OCI-LY7 (cell line): ENCODE measurements at regions not wholly inside any gene's neighbourhood (a gene's known extent, or its start where the extent isn't known, plus 50 kb on each side); places are given as distances from the start of the nearest gene placed in this dataset.

Experiments
- BruUV-seq: library from RNA; stranded (reverse); fragments of 400-500 nt; replicated peaks from 2 replicates; lab custom pipeline; 2021; lab: Mats Ljungman, UMichigan
- CTCF ChIA-PET: fragments of 300-600 bp; sonication (Branson Sonifier 250); formaldehyde crosslinking; loops from one replicate; lab custom pipeline; 2022; ENCODE audit warnings: antibody characterized with exemption; ENCODE audit not compliant: unreplicated experiment; lab: Charles Lee
- POLR2A ChIA-PET: fragments of 300-600 bp; sonication (Branson Sonifier 250); formaldehyde crosslinking; loops from one replicate; lab custom pipeline; 2022; ENCODE audit warnings: antibody characterized with exemption; lab: Charles Lee
- DNase-seq: peaks from one replicate; pipeline ENCODE4 v3.0.0-alpha.2; 2015; ENCODE audit warnings: low spot score
- H2AFZ ChIP-seq: fragments of 200-600 bp; sonication (generic), shearing (Covaris generic); 2 replicates; pipeline ENCODE4 v1.6.1; 2014; ENCODE audit warnings: mild to moderate bottlenecking, antibody characterized with exemption, low read length, moderate library complexity
- H3K27ac ChIP-seq: fragments of 200-600 bp; sonication (generic); 2 replicates; pipeline ENCODE4 v1.5.1; 2014; ENCODE audit warnings: mixed run types, low read depth, mild to moderate bottlenecking, moderate library complexity, low read length, inconsistent platforms; ENCODE audit not compliant: poor library complexity, severe bottlenecking
- H3K36me3 ChIP-seq: fragments of 200-600 bp; sonication (generic); 2 replicates; pipeline ENCODE4 v1.6.1; 2014; ENCODE audit warnings: mild to moderate bottlenecking, antibody characterized with exemption, low read length, moderate library complexity, mixed read lengths; ENCODE audit not compliant: insufficient read depth
- H3K4me1 ChIP-seq: fragments of 200-600 bp; sonication (generic); 2 replicates; pipeline ENCODE4 v1.5.1; 2014; ENCODE audit warnings: mild to moderate bottlenecking, low read length; ENCODE audit not compliant: insufficient read depth, poor library complexity, severe bottlenecking
- H3K4me2 ChIP-seq: fragments of 200-600 bp; sonication (generic); 2 replicates; pipeline ENCODE4 v1.6.1; 2014; ENCODE audit warnings: mild to moderate bottlenecking, low read length
- H3K4me3 ChIP-seq: fragments of 200-600 bp; sonication (generic); 2 replicates; pipeline ENCODE4 v1.5.1; 2014; ENCODE audit warnings: mild to moderate bottlenecking, low read depth, low read length; ENCODE audit not compliant: poor library complexity, severe bottlenecking
- H3K79me2 ChIP-seq: fragments of 200-600 bp; sonication (generic); 2 replicates; pipeline ENCODE4 v1.6.1; 2016; ENCODE audit warnings: low read depth, mild to moderate bottlenecking, low read length, moderate library complexity, mixed read lengths; ENCODE audit not compliant: insufficient read depth
- H3K9me2 ChIP-seq: fragments of 200-600 bp; sonication (generic); 2 replicates; pipeline ENCODE4 v1.6.1; 2016; ENCODE audit warnings: mild to moderate bottlenecking, low read length, mixed read lengths; ENCODE audit not compliant: insufficient read depth
- H3K9me3 ChIP-seq: fragments of 200-600 bp; sonication (generic); 2 replicates; pipeline ENCODE4 v1.6.1; 2014; ENCODE audit warnings: mild to moderate bottlenecking, mixed run types, low read length, mixed read lengths
- H4K20me1 ChIP-seq: fragments of 200-600 bp; sonication (generic); 2 replicates; pipeline ENCODE4 v1.6.1; 2014; ENCODE audit warnings: mild to moderate bottlenecking, antibody characterized with exemption, low read length, moderate library complexity, mixed read lengths; ENCODE audit not compliant: insufficient read depth
- EZH2phosphoT487 ChIP-seq: fragments of 200-600 bp; sonication (generic); IDR thresholded peaks from 2 replicates; pipeline ENCODE4 v1.6.1; 2018; ENCODE audit warnings: low read depth, borderline replicate concordance, mild to moderate bottlenecking, mixed run types, antibody characterized with exemption, low read length, moderate library complexity, mixed read lengths
- intact Hi-C: fragments of 100-400 bp; cut with micrococcal nuclease; formaldehyde crosslinking; loops from one replicate; pipeline ENCODE4 v1.10.0; 2022; ENCODE audit not compliant: unreplicated experiment
- TF ChIP-seq, protein P1 (sequence below): fragments of 200-600 bp; sonication (generic); conservative IDR thresholded peaks from 2 replicates; pipeline ENCODE4 v1.5.1; 2014; ENCODE audit warnings: mild to moderate bottlenecking, antibody characterized with exemption, low read length, moderate library complexity, mixed read lengths

- ChIA-PET POLR2A (interaction anchor here (0.5 kb wide), 1 partner anchor 193 kb away, joined by 6 read pairs; no protein-coding TSS in a partner anchor), CTCF (no interaction called here)
- H4K20me1 ChIP-seq: no peaks in the 10 kb centered on the region
- no peak overlapping the region for H3K4me3 ChIP-seq
- H3K27ac ChIP-seq: no peak overlapping the region
- H3K4me1 ChIP-seq: no peaks in the 10 kb centered on the region
- H3K4me2 ChIP-seq: no peak overlapping the region
- intact Hi-C loops: no loop called here
- H3K36me3 ChIP-seq: no peaks in the 10 kb centered on the region
- TF ChIP-seq, protein P1, sequence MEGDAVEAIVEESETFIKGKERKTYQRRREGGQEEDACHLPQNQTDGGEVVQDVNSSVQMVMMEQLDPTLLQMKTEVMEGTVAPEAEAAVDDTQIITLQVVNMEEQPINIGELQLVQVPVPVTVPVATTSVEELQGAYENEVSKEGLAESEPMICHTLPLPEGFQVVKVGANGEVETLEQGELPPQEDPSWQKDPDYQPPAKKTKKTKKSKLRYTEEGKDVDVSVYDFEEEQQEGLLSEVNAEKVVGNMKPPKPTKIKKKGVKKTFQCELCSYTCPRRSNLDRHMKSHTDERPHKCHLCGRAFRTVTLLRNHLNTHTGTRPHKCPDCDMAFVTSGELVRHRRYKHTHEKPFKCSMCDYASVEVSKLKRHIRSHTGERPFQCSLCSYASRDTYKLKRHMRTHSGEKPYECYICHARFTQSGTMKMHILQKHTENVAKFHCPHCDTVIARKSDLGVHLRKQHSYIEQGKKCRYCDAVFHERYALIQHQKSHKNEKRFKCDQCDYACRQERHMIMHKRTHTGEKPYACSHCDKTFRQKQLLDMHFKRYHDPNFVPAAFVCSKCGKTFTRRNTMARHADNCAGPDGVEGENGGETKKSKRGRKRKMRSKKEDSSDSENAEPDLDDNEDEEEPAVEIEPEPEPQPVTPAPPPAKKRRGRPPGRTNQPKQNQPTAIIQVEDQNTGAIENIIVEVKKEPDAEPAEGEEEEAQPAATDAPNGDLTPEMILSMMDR: no peak
- TF ChIP-seq EZH2phosphoT487: no peak
- H2AFZ ChIP-seq: no peak overlapping the region
- H3K9me2 ChIP-seq: no peaks in the 10 kb centered on the region
- H3K9me3 ChIP-seq: no peaks in the 10 kb centered on the region
- no peaks in the 10 kb centered on the region for H3K79me2 ChIP-seq
- BruUV-seq: no TSS peak
- no peak for DNase-seq
These were observed 78.2 kb upstream of the GBE1 start for GRCh38 chr3:81839504-81840094.

DNA sequence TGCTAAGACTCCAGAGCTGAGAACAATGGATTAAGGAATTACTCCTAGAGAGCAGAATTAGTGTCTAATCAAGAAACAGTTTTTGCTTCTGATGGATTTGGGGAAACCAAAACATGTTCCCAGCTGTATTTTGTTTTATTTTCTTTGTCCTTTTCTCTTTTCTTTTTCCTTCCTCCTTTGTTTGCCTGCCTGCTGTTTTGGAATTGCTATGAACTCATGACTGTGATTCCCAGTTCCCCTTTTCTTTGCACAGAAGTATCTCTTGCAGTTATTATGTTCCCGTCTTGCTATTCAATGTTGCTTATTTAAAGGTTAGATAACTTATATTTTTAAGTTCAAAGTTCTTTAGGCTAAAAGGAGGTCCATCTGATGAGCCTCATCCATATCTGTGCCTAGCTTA is 77.0 kb upstream of the GBE1 start:
- intact Hi-C loops: no loop called here
- Histone ChIP-seq H3K36me3 (no peaks in the 10 kb centered on the region), H2AFZ (no peak overlapping the region), H3K27ac (no peak overlapping the region), H3K4me3 (no peak overlapping the region), H3K9me2 (no peaks in the 10 kb centered on the region), H3K4me1 (no peaks in the 10 kb centered on the region), H3K4me2 (no peak overlapping the region), H4K20me1 (no peaks in the 10 kb centered on the region), H3K9me3 (no peaks in the 10 kb centered on the region), H3K79me2 (no peaks in the 10 kb centered on the region)
- ChIA-PET CTCF (no interaction called here), POLR2A (interaction anchor here (0.7 kb wide), 1 partner anchor 67 kb away, joined by 3 read pairs; no protein-coding TSS in a partner anchor)
- no peak for DNase-seq
- TF ChIP-seq EZH2phosphoT487: no peak
- TF ChIP-seq, protein P1: no peak
- BruUV-seq: no TSS peak

DNA sequence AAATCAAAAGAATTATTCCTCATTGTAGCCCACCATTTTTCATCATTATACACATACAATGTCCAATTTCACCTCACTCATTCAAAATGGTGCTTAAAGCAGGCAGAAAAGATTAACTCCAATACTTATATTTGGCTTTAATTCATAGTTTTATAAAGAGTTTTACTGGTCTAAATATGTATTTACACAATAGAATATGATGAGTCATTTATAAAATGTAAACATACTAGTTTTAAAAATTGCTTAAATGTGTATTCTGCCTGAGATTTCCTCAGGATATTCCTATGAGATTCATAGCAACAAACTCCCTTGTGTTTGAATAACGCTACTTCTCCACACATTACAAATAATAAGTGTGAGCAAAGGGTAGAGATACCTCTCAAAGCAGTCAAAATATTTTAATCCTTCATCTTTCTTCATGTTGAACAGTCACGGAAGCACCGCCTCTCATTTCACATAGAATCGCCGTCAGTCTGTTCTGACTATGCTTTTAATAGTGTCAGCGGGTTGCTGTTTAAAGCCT is 75.7 kb upstream of the GBE1 start:
- H3K27ac ChIP-seq: no peak overlapping the region
- H3K9me2 ChIP-seq: no peaks in the 10 kb centered on the region
- H4K20me1 ChIP-seq: no peaks in the 10 kb centered on the region
- CTCF ChIA-PET: no interaction called here
- no peaks in the 10 kb centered on the region for H3K4me1 ChIP-seq
- no peak for DNase-seq
- TF ChIP-seq, protein P1: no peak
- no peak for TF ChIP-seq EZH2phosphoT487
- H3K36me3 ChIP-seq: no peaks in the 10 kb centered on the region
- POLR2A ChIA-PET: interaction anchor here (0.9 kb wide), 1 partner anchor 35 kb away, joined by 4 read pairs; no protein-coding TSS in a partner anchor
- no peak overlapping the region for H2AFZ ChIP-seq
- no peaks in the 10 kb centered on the region for H3K9me3 ChIP-seq
- intact Hi-C loops: no loop called here
- BruUV-seq: no TSS peak
- no peak overlapping the region for H3K4me3 ChIP-seq
- no peak overlapping the region for H3K4me2 ChIP-seq
- H3K79me2 ChIP-seq: no peaks in the 10 kb centered on the region
